ENCODE measurements at regions not wholly inside any gene's neighbourhood (a gene's known extent, or its start where the extent isn't known, plus 50 kb on each side); places are given as distances from the start of the nearest gene placed in this dataset.

- DNase-seq = no peak
These were observed 112.5 kb upstream of the SLC44A3 start for GRCh38 chr1:94707321-94708298.

DNA sequence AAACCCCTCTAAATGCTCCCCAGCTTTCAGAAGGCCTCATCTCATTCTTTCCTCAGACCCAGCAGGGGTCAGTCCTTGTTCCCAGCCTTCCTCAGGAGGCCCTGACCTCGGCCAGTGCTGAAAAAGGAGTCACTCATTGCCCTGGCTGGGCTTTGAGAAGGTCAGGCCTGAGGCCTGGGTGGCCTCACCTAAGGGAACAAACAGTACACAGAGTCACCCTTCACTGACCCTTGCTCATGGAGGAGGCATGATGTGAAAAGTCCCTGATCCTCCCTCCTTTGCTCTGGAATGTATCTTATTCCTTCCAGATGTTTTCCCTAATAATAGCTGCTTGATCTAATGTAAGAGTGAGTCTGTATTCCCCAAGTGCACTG, 117.7 kb upstream of the SLC44A3 start:
- DNase-seq = no peak

DNA sequence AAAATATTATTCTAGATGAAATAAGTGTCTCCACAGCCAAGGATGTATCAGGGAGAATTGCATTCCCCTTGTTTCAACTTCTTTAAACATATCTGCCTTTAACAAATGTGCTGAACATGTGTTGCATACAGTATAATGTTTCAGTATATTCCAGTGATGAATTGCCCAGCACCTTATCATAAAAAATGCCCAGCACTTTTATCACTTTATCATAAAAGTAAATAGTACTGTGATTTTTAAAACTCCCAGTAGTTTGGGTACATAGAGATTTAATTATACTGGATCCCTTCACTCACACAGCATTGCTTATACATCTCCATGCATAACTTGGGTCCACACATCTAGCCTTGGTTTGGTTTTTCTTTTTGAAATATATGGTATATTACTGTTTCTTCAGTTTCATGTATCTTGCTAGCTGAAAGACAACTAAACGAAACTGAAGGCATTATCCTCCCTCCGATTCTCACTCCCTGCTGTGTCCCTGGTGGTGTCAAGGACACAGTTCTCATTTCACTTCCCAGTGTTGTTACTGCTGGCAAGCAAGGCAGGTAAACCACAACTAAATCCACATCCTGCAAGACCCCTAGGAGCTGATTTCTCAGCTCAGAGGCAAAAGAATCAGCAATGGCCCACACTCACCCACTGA, 118.2 kb upstream of the SLC44A3 start:
- DNase-seq = no peak

DNA sequence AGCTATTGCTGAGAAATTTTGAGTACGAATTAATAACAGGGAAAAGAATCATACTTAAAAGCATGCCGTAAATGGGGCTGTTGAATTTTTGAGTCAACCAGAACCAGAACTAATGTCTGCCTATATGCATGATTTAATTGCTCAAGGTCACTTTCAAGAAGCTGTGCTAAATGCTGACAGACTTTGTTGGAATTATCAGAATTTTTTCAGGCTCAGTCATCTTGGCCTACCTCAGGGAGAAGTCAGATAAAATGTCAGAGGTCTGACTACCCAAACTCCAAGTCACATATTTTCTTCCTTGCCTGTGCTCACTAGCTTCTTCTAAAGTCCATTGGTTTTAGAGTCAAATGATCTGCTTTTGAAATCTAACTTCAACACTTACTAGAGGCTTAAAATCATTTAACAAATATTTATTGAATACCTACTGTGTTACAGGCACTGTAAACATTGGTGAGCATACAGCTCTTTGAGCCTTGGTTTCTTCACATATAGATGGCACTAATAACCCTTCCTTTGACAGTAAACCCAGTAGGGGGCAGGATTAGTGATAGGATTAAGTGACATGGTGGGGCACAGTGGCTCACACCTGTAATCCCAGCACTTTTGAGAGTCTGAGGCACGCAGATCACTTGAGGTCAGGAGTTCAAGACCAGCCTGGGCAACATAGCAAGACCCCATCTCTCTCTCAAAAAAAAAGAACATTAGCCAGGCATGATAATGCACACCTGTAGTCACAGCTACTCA, 121.2 kb upstream of the SLC44A3 start:
- DNase-seq = no peak

DNA sequence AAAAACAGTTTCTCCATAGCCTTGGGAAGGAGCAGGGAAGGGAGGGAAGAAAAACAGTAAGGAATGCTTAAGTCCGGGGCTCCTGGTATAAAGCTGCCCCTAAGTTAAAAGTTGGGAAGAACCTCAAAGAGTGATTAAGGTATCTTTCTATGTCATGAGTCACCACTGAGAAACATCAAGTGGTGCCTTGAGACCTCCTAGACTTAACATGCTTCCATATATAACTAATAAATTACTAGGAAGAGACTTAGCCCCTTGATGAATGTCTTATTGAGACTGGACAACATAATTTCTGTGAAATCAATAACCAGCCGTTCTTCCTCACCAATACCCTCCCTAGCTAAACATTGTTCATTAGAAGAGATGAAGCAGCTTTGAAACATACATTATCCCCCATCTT, 121.8 kb upstream of the SLC44A3 start:
- no peak for DNase-seq

DNA sequence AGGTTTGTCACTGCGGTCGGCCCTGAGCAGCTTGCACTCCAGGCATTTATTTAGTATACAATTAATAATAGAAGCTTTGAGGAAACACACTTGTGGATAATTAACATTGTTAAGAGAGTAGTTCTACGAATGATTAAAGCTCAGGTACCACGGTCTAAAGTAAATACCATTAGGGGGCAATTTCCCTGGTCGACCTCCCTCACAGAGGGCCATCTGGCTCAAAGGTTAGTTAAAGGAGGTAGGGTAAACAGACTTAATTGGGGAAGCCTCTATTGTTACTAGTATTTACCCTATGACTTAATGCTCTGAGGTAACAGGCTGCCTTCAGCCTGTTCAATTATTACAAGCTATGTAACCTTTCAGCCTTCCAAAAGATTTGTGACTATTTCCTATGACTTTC, 122.3 kb upstream of the SLC44A3 start:
- no peak for DNase-seq

- no peak for DNase-seq
These were observed 125.8 kb upstream of the SLC44A3 start for GRCh38 chr1:94694226-94694915.

DNA sequence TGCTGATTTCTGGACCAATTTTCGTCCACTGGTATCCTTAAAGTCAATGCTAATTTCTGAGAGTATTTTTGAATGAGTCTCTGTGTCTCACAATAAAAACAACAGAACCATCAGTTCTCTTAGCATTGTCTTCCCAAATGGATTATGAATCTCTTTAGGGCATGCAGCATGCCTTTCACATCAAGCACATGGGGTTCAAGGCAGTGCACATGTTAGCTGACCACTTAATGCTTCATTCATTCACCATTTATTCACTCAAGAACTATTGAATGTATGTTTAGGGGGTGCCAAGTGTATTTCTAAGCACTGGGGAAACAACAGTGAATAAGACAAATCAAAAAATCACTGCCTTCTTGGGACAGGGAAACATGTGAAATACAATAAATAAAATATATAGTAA, 126.7 kb upstream of the SLC44A3 start:
- DNase-seq = no peak

DNA sequence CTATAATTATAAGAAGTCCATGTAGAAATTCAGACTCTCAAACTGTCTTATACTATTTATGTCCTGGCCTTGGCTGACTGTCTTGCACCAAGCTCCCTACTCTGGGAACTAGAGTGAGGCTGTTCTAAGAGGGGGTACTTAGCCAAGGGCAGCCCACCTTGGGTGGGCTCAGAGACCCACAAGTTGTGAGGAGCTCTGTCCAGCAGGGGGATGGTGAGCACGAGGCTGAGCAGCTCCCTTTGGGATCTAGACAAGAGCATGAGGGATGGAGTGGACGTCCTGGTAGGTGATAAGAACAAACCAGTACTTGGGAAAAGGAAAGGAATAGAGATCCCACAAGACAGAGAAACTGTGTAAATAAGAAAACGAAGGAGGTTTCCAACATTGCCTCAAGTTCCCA, 127.1 kb upstream of the SLC44A3 start:
- no peak for DNase-seq

DNA sequence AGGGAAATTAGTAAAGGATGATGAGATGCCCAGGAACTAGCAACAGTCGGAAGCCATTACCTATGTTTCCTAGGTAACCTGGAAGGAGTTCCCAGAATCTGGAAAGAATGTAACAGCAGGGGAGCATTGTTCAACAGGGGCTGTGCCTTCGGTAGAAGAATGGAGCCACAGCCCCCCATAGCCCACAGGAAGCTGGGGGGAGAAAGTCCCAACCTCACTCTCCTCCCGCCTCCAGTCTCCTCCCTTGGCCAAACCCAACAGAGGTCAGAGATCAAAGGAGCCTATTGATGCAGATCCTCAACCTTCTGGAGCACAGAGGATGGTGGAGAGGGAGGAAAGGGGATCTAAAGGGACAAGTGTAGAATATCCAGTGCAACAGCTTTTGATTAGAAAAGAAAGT, 131.5 kb upstream of the SLC44A3 start:
- no peak for DNase-seq

DNA sequence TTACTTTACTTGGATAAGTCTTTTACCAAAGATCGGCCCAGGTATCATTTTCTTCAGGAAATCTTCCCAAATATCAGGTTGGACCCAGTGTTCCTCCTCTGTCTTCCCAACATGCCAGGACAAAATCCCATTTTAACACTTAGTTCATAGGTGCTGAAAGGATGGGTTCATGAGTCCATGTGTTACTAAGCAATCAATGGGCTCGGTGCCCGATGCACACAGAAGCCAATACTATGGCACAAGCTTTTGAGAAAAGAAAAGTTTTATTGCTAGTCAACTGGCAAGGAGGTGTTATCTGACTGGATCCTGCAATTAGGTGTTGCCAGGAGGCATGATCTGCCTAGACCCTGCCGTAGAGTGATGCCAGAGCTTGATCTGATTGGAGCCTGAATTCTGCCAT, 133.3 kb upstream of the SLC44A3 start:
- DNase-seq = no peak

GRCh38 chr1:94684690-94685250, 135.4 kb upstream of the SLC44A3 start:
- DNase-seq = no peak

DNA sequence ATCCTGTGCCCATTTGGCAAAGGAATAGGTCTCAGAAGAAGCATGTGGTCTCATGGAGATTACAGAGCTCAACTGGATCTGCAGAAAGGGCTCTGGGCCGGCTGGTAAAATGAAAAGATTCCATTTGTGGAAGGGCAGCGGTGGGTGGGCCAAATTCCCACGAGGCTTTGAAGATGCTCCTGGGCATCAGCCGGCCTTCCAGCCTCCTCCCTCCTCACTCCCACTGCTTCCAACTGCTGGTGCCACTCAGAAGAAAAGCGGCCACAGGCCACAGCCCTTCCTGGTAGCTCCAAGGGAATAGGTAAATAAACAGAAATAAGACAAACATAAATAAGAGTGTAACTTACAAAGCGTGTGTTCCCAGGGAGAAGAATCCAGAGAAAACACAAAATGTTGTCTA, 136.3 kb upstream of the SLC44A3 start:
- DNase-seq = no peak

DNA sequence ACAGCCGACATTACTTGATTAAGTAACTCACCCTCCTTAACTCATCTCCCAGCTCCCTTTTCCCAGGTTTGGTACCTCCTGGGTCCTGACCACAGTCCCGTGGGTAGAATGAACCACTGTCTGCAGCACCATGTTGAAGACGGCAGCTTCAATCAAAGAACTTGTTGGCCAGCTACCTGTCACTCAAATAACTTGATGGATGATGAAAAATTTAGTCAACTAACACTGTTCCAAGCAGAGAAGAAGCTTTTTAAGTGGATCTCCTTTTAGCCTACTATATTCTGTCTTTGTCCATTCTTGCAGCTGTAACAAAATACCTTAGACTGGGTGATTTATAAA, 138.4 kb upstream of the F3 start:
- no peak for DNase-seq

DNA sequence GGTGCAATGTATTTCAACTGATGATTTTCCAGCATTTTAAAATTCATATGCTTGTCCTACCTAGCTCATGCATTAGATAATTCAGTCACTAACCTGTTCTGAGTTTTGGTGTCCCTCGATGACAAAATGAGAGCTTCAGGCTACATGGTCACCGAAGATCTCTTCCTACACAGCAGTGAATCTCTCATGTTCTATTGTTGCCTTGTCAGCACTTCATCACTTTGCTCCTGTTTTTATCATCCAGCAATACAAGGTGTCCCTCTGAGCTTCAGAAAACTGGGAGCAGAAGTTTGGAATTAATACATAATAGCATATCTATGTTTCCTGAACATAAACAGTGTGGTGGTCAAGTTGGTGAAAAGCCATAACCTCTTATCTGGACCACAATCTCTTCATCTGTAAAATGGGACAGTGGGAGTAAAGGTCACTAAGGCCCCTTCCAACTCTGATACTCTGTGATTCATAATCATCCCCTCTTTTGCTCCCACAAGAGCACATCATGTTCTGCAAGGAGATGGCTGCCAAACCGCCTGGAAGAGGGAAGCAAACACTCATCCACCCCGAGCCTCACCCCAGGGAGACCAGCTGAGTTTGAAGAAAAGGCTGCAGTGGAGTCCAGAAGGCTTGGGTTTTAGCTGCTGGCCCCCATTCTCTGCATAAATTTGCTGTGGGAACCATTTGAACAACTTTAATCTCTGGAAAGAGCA, 137.9 kb upstream of the F3 start:
- no peak for DNase-seq

- DNase-seq = no peak
These were observed 136.8 kb upstream of the F3 start for GRCh38 chr1:94678202-94678848.

DNA sequence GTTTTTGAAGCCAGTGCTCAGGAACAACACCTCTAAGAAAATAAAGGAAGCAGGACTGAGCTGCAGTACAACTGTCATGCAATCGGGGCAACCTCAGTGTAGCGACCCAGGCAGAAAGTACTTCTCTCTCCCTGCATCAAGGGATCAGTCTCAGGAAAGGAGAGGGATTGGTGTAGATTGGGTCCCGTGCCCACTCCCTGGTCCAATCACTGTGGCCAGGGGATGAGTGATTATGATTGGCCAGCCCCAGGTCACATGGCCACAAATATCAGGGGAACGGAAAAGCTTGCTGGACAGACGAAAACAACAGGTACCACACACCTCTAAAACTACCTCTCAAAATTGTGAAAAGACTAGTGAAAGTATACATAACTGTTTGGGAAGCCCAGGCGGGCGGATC, 136.2 kb upstream of the F3 start:
- DNase-seq = no peak

DNA sequence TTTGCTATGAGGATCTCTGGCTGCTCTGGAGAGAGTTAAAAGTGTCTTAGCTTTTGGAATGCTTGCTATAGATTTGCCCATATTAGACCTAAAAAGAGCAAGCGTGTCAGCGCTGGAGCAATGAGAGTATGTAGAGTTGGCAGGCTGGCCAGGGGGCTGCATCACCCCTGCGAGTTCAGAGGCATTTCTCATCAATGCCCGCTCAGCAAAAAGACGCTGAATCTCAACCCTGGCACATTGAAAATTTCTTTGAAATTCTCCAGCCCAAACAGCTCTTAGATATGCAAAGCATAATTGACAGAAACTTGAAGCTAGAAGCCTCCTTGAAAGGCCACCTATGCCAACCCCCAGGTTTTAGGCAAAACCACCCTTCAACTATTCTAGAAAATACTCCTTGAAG, 135.5 kb upstream of the F3 start:
- no peak for DNase-seq

GRCh38 chr1:94676686-94677085, 135.1 kb upstream of the F3 start:
- no peak for DNase-seq

DNA sequence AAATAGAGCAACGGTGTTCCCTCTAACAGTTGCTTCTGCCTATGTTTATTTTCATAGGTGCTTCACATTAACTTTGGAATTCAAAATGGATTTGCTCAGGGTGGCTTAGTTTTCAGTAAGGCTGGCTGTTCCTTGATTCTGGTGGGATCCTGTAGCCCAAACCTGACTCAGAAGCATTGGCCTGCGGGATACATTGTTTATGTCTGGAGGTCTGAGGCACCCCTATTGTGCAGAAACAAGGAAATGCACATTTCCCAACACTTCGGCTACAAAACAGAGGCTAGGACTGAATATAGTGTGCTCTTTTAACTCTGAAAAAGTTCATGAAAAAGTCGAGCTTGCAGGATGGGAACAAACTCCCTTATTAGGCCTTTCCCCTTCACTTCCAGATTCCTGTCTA, 133.8 kb upstream of the F3 start:
- no peak for DNase-seq

GRCh38 chr1:94674876-94675275, 133.3 kb upstream of the F3 start:
- no peak for DNase-seq

DNA sequence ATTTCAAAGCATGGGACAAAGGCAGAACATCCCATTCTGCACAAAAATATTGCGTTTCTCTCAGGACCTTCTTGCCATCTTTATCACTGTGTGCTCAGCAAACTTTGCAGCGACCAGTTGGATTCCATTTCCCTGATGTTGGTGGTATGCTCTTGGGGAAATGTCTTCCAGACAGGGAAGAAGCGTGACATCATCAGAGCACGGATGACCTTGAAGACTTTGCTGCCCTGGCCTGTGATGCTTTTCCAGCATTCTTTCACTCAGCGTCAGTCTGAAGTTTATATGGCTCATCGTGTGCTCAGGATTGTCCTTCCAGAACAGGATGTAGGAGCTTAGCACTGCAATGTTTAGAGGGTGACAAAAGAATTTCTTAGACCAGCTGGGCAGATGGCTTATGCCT, 131.4 kb upstream of the F3 start:
- no peak for DNase-seq

Data from T-helper 1 cell (primary cell).